IPS DF 6.9 (cell line): ENCODE measurements at regions not wholly inside any gene's neighbourhood (a gene's known extent, or its start where the extent isn't known, plus 50 kb on each side); places are given as distances from the start of the nearest gene placed in this dataset.

Experiments used
- DNase-seq: peaks from one replicate; pipeline ENCODE4 v3.0.0-alpha.2; 2013; ENCODE audit warnings: low read depth, low spot score
- H3K27ac ChIP-seq: one replicate; pipeline ENCODE4 v1.5.1; 2013; ENCODE audit warnings: low read length, control low read depth
- H3K27me3 ChIP-seq: 2 replicates; pipeline ENCODE4 v1.6.1; 2013; ENCODE audit warnings: mild to moderate bottlenecking, low read length; ENCODE audit not compliant: control insufficient read depth, insufficient read depth
- H3K36me3 ChIP-seq: 2 replicates; pipeline ENCODE4 v1.6.1; 2013; ENCODE audit warnings: low read length; ENCODE audit not compliant: control insufficient read depth, insufficient read depth
- H3K4me1 ChIP-seq: 2 replicates; pipeline ENCODE4 v1.6.1; 2013; ENCODE audit warnings: low read length; ENCODE audit not compliant: control insufficient read depth, insufficient read depth
- H3K4me3 ChIP-seq: 2 replicates; pipeline ENCODE4 v1.5.1; 2013; ENCODE audit warnings: mild to moderate bottlenecking, low read length
- H3K9me3 ChIP-seq: 2 replicates; pipeline ENCODE4 v1.6.1; 2013; ENCODE audit warnings: low read length, inconsistent platforms; ENCODE audit not compliant: control insufficient read depth, insufficient read depth
- WGBS: extraction: QIAGEN DNeasy Blood & Tissue Kit; methylation state at CpG from one replicate; pipeline ENCODE4 v1.1.7; 2013; ENCODE audit warnings: mixed read lengths, missing lambda C conversion rate; ENCODE audit not compliant: insufficient read length, insufficient coverage; 5-methylcytosine and 5-hydroxymethylcytosine counted together

DNA sequence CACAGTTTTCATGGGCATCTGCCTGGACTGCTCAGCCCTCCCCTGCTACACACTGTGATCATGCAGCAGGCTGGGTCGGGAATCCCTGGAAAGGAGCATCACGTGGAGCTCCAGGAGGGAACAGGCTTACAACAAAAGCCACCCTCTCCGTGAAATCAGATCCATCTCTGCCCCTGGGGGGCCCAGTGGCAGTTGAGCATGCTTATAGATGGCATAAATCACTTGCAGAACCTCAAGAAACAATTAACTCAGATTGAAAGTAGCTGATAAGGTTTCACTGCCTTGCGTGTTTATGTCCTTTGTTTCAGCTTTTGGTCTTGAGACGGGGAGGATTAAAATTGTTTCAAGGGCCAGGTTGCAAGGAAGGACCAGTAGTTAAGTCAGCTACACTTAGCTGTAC is 354.8 kb upstream of the MEIS1 start:
- WGBS, result no CpG with 5 or more reads among the region's 5 CpGs
- no peak overlapping the region for H3K4me3 ChIP-seq
- no peak for DNase-seq

DNA sequence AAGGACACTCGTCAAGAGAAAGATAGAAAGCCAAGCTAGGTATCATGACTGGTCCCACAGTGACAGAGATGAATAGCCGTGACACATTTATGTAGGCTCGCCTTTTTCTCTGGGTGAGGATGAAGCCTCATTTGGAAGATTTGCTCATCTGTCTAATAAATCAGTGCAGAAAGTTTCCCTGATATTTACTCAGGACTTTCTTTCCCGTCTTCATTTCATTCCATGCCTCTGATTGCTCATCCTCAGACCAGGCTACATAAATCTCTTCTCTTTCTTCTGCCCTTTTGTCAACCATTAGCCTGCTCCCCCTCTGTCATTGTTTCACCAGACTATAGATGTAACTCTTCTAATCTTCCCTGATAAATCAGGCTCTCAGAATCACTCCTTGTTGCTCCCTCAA is 361.8 kb upstream of the MEIS1 start:
- no peaks in the 10 kb centered on the region for H3K36me3 ChIP-seq
- H3K4me3 ChIP-seq, result no peak overlapping the region
- no peaks in the 10 kb centered on the region for H3K4me1 ChIP-seq
- no peak for DNase-seq
- no peaks in the 10 kb centered on the region for H3K27me3 ChIP-seq
- no peak overlapping the region for H3K27ac ChIP-seq
- WGBS, result no CpG with 5 or more reads among the region's 4 CpGs
- H3K9me3 ChIP-seq, result no peaks in the 10 kb centered on the region

More for the DNA sequence above, 354.8 kb upstream of the MEIS1 start:
- Histone ChIP-seq H3K27ac (no peak overlapping the region), H3K4me1 (peaks cover 1% of the 10 kb centered on the region; the same call in 1 of the 2 replicates), H3K27me3 (no peaks in the 10 kb centered on the region), H3K9me3 (no peaks in the 10 kb centered on the region), H3K36me3 (no peaks in the 10 kb centered on the region)

DNA sequence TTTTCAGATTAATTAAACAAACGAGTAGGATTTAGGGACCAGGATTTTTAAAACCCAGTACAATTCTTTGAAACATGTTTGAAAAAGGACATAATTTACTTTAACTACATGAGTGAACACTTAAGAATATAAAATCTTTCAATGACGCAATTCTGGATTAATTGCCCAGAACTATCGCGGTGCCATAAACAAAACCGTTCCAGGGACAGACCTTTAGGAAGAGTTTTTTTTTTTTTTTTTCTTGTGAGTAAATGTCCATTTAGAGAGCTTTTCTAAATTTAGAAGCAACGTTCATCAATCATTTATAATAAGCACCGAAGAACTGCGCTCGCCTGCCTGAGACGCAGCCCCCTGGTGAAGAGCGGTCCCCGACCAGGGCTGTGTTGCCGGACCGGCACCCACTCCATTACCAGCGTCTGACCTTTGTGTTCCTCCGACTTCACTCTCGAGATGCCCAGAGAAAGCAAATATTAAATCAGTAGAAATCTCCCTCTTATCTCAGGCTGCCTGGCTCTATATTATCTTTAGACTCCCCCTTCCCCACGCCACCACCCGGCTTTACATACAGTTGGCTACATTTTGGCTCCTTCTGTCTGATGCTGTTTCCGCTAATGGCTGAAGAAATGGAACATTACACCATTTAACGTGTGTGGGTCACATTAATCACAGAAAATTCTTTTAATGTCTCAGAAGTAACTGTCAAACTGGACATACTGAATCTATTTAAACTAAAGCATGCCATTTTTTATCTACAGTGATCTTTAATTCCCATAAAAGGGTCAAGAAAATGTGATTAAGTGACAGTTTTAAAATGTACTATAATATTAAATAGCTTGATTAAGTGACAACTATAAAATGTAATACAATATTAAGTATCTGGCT is 364.0 kb upstream of the MEIS1 start:
- no peaks in the 10 kb centered on the region for H3K4me1 ChIP-seq
- H3K36me3 ChIP-seq, result no peaks in the 10 kb centered on the region
- H3K4me3 ChIP-seq, result no peak overlapping the region
- no peak overlapping the region for H3K27ac ChIP-seq
- no CpG with 5 or more reads among the region's 21 CpGs for WGBS
- no peak for DNase-seq
- H3K9me3 ChIP-seq, result no peaks in the 10 kb centered on the region
- H3K27me3 ChIP-seq, result no peaks in the 10 kb centered on the region

DNA sequence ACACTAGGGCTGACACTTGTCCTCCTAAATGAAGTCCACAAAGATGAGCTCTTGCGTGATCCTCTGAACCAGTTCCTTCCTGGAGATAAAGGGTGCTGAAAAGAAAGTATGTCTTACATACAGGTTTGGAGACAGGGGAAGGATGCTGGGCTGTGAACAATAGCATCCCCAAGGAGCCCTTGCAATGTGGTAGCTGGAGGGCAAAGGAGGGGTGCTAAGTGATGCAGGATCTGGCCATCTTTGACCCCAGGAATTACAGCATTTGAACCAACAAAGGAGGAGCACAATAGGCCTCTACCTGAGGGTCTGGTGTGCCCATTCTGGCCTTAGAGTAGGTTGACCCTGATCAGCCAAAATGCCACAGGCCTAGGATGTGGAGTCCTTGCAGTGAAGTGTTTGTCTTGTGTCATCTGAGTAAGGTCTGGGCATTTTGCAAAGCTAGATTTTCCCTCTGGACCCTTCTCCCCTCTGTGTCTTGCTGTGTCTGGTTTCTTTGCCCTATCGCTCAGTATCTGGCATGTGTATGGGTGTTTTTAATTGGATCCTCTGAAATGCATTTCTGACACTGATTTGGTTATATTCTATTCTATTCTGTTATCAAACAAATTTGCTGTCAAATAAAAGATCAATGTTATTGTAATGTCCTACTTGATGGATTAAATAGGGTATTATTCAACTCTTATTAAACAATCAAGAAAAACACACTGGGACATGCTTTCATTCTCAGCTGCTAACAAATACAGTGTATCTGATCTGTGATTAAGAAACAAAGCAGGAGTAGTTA is 364.8 kb upstream of the MEIS1 start:
- Histone ChIP-seq H3K36me3 (no peaks in the 10 kb centered on the region), H3K4me1 (no peaks in the 10 kb centered on the region), H3K9me3 (no peaks in the 10 kb centered on the region), H3K27ac (no peak overlapping the region), H3K27me3 (no peaks in the 10 kb centered on the region), H3K4me3 (no peak overlapping the region)
- DNase-seq, result no peak
- WGBS, result no CpG with 5 or more reads among the region's 2 CpGs

DNA sequence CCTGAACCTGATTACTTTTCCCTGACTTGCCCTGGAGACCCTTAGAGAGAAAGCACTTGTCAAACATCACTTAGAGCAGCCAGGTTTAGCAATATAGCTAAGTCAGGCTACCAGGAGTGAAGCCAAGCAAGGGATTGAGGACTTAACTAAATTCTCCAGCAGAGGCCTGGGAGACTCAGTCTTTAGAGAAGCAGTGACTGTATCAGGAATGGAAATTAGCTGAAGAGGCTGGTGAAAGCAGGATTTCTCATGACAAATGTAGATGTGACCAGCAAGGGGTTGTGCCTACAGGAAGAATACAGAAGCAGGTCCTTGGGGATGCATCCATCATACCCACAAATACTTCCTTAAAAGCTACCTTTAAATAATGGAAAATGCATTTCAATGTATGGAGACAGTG is 368.9 kb upstream of the MEIS1 start:
- Histone ChIP-seq H3K4me1 (no peaks in the 10 kb centered on the region), H3K36me3 (no peaks in the 10 kb centered on the region), H3K9me3 (no peaks in the 10 kb centered on the region), H3K27me3 (no peaks in the 10 kb centered on the region), H3K4me3 (no peak overlapping the region), H3K27ac (no peak overlapping the region)
- DNase-seq, result no peak

DNA sequence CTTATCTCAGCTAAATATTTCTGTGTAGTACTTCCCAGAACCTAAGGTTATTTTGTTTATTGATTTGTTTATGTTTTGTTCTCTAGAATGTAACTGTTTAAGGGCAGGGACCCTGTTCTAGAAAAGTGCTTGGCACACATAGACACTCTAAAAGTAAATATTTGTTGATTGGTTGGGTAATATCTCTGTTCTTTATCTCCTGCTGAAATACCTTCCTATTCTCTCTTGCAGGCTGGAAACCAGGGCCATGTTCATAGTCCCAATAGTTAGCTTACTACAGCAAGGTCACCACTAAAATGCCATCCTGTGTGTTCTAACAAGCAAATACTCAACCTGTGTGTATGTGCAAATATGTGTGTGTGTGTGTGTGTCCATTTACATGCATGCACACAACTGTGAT is 375.6 kb upstream of the MEIS1 start:
- H3K4me3 ChIP-seq, result no peak overlapping the region
- H3K4me1 ChIP-seq, result no peaks in the 10 kb centered on the region
- H3K9me3 ChIP-seq, result no peaks in the 10 kb centered on the region
- H3K27ac ChIP-seq, result no peak overlapping the region
- H3K36me3 ChIP-seq, result no peaks in the 10 kb centered on the region
- no peaks in the 10 kb centered on the region for H3K27me3 ChIP-seq
- no peak for DNase-seq

DNA sequence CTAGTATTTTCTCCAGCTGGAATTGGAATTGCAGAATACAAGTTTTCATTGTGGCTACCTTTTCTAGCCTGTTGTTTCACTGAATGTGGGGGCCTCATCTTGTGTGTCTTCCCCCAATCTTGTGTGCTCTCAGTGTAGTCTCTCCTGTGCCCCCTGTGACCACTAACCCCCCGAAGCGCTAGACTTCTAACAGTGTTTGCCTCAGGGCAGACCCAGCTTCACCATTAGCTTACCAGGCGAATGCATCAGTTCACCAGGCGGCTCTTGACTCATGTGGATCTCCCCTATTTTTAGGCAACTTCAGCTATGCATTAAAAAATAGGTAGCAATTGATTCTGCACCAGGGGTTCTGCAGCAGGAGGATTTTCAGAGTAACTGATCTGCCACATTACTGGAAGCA is 376.2 kb upstream of the MEIS1 start:
- WGBS, result no CpG with 5 or more reads among the region's 4 CpGs
- Histone ChIP-seq H3K4me3 (no peak overlapping the region), H3K4me1 (no peaks in the 10 kb centered on the region), H3K36me3 (no peaks in the 10 kb centered on the region), H3K9me3 (no peaks in the 10 kb centered on the region), H3K27ac (no peak overlapping the region), H3K27me3 (no peaks in the 10 kb centered on the region)
- DNase-seq, result no peak

DNA sequence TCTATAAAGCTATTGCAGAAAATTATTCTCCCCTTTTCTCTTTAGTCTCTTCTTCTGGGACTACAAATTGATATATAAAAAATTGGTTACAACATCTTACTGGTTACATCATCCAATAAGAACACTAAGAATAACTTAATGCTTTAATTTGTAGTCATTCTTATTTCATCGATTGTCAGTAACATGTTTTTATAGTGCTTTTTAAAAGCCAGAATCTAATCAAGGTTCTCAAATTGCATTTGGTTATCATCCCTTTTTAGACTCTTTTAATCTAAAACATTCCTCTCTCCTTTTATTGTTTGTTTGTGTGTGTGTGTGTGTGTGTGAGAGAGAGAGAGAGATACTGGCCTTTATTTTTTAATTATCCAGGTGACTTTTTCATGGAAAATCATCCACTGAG is 377.1 kb upstream of the MEIS1 start:
- H3K27me3 ChIP-seq, result no peaks in the 10 kb centered on the region

DNA sequence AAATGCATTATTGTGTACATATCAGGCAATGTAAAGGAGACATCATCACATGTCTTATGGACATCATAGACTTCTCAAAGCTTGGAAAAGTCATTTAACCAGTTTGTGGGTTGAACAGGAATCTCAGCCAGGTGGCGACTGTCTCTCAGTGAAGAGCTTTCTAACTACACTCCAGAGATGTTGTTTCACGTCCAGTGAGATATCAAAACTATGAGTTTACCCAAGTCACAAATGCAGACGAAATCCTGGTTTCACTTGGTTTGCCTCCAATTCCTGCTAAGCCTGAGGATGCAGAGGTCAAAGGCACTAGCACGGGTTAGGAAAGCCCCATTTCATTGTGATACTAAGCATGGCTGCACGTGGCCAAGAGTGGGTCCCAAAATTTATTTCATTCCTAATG is 384.5 kb upstream of the MEIS1 start:
- WGBS, result no CpG with 5 or more reads among the region's 5 CpGs
- DNase-seq, result no peak

More for the DNA sequence above, 377.1 kb upstream of the MEIS1 start:
- no peak overlapping the region for H3K27ac ChIP-seq
- no CpG with 5 or more reads among the region's 1 CpG for WGBS
- H3K4me1 ChIP-seq, result no peaks in the 10 kb centered on the region
- H3K36me3 ChIP-seq, result no peaks in the 10 kb centered on the region
- DNase-seq, result no peak
- H3K9me3 ChIP-seq, result no peaks in the 10 kb centered on the region
- H3K4me3 ChIP-seq, result no peak overlapping the region

DNA sequence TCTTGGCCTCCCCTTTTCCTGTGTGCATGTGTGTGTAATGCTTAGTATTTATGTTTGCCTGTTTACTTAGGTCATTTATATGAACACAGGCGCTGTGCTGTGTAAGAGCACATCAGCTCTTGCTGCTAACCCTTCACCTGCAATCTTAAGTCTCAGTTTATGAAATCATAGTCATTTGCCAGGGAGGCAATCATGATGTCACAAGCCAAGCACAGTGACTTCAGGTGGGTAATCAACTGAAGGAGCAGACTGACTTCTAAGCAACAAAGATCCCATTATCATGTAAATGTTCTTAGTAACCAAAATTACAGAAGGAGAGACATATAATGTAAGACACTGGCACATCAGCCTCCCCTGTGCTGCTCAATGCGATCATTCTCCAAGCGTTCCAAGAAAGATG is 386.3 kb upstream of the MEIS1 start:
- H3K27me3 ChIP-seq, result no peaks in the 10 kb centered on the region
- no peak for DNase-seq

More for the DNA sequence above, 384.5 kb upstream of the MEIS1 start:
- H3K27me3 ChIP-seq, result no peaks in the 10 kb centered on the region
- no peaks in the 10 kb centered on the region for H3K4me1 ChIP-seq
- H3K36me3 ChIP-seq, result no peaks in the 10 kb centered on the region
- H3K4me3 ChIP-seq, result no peak overlapping the region
- no peaks in the 10 kb centered on the region for H3K9me3 ChIP-seq
- no peak overlapping the region for H3K27ac ChIP-seq

More for the DNA sequence above, 386.3 kb upstream of the MEIS1 start:
- H3K27ac ChIP-seq, result no peak overlapping the region
- no peaks in the 10 kb centered on the region for H3K9me3 ChIP-seq
- no peaks in the 10 kb centered on the region for H3K4me1 ChIP-seq
- H3K36me3 ChIP-seq, result no peaks in the 10 kb centered on the region
- no peak overlapping the region for H3K4me3 ChIP-seq
- WGBS, result no CpG with 5 or more reads among the region's 3 CpGs
